ENCODE measurements at regions not wholly inside any gene's neighbourhood (a gene's known extent, or its start where the extent isn't known, plus 50 kb on each side); places are given as distances from the start of the nearest gene placed in this dataset.

DNA sequence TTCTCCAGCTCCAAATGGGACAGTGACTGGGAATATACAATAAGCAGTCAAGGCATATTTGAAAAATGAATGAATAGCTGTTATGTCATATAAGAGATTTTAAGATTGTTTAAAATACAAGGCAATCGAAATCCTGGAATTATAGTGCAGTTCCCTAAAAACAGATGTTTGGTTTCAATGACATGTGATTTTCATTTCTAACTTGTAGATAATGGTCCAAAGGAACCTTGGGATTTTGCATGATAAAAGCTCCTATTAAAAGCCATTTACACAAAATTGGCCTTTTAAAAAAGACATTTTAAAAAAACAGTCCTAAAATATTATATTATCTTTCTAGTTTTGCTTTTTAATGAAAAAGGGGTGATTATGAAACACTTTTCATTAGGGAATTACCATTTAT lies 905.1 kb downstream of the GALC start:
- DNase-seq (ENCODE audit: low spot score in 2 of 2), result no peak
- intact Hi-C loops (cut with DNase I; ENCODE audit: low total_unique reads), result no loop called here
- no peak overlapping the region for H3K4me3 ChIP-seq (ENCODE audit: low read depth, poor library complexity, severe bottlenecking)
- TF ChIP-seq POLR2A (IDR thresholded peaks at IDR 0.05), result no peak
- TF ChIP-seq CTCF (IDR thresholded peaks at IDR 0.05), result no peak
- WGBS, 2 donors, result 38 to 41% methylated on average over 1 of the region's 1 CpG

DNA sequence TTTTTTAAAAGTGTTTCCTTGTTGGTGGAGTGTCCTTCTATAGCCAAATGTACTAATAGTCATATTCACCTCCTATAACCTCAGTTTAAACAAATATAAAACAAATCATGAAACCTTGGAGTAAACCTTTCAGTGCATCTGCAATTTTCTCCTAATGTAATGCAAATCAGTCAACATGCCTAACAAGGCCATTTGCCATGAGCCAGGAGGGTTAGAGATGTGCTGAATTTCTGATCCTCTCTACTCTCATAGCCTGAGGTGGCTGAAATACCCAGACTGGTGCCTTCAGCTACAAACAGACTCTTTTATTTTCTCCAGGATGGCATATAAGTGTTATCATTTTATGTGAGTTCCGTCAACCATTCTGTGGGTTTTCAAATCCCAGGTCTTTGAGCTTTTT lies 908.1 kb downstream of the GALC start:
- whole genome bisulfite sequencing, 2 donors, result 88 to 89% methylated on average over 1 of the region's 1 CpG
- no peak for TF ChIP-seq POLR2A (IDR thresholded peaks at IDR 0.05)
- TF ChIP-seq CTCF (IDR thresholded peaks at IDR 0.05), result no peak
- intact Hi-C loops (cut with DNase I; ENCODE audit: low total_unique reads), result no loop called here
- DNase-seq (ENCODE audit: low spot score in 2 of 2), result no peak
- no peak overlapping the region for H3K4me3 ChIP-seq (ENCODE audit: low read depth, poor library complexity, severe bottlenecking)

GRCh38 chr14:87082917-87083316 lies 910.1 kb downstream of the GALC start:
- no peak overlapping the region for H3K4me3 ChIP-seq (ENCODE audit: low read depth, poor library complexity, severe bottlenecking)
- no peak for TF ChIP-seq POLR2A (IDR thresholded peaks at IDR 0.05)
- intact Hi-C loops (cut with DNase I; ENCODE audit: low total_unique reads), result no loop called here
- no peak for DNase-seq (ENCODE audit: low spot score in 2 of 2)

DNA sequence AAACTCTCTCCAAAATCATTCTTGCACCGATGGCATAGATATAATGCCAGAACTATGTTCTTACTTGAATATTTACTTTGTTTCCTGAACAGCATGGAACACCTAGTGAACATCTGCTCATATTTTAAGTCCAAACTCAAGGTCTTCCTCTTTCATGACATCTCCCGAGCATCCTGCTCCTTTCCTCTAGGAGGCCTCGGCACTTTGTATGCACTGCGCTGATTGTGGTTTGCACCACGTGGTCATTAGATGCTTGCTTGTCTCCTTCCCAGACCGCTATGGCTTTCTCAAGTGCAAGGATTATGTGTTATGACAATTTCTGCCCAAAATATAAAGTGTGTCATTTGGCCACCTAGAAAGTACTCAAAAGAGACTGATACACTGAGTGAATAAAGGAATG lies 912.0 kb downstream of the GALC start:
- H3K4me3 ChIP-seq (ENCODE audit: low read depth, poor library complexity, severe bottlenecking), result no peak overlapping the region
- no peak for DNase-seq (ENCODE audit: low spot score in 2 of 2)
- TF ChIP-seq POLR2A (IDR thresholded peaks at IDR 0.05), result no peak
- no peak for TF ChIP-seq CTCF (IDR thresholded peaks at IDR 0.05)
- intact Hi-C loops (cut with DNase I; ENCODE audit: low total_unique reads), result no loop called here
- 82 to 85% methylated on average over 6 of the region's 6 CpGs for WGBS, 2 donors

DNA sequence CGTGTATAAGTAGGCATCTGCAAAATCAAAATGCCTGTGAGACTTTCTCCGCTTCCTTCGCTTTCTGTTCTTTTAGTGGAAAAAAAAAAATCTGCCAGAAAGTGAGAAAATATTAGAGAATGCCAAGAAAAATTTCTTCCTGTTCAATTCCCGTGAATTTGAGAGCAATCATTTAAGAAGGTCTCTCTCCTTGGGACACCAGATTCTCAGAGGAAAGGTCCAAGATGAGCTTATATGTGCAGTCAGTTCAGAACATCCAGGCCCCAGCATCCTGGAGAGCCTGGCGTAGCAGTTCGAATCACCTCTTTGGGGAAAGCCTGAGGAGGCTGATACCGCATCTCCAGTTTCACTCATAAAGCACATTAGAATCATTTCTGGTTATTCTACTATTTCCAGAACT lies 912.8 kb downstream of the GALC start:
- intact Hi-C loops (cut with DNase I; ENCODE audit: low total_unique reads), result no loop called here
- no peak overlapping the region for H3K4me3 ChIP-seq (ENCODE audit: low read depth, poor library complexity, severe bottlenecking)
- TF ChIP-seq POLR2A (IDR thresholded peaks at IDR 0.05) (no peak), CTCF (IDR thresholded peaks at IDR 0.05) (no peak)
- no peak for DNase-seq (ENCODE audit: low spot score in 2 of 2)
- 75 to 91% methylated on average over 7 of the region's 7 CpGs for WGBS, 2 donors

DNA sequence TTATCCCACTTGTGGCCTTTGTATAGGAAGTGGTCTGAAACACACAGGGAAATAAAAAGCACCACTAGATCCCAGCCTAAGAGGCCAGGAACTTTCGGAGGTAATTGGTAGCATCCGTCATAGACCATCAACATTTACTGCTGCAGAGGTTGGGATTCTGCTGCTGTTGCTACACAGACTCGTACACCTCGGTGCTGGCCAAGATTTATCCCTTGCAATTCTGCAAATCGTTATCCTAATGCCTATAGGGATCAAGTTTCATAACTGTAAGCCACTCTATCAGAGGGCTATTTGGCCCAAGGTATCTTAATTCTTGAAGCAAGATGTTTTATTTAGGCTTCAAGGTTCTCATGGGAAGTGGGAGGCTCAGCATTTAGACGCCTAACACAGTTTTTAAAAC lies 913.6 kb downstream of the GALC start:
- intact Hi-C loops (cut with DNase I; ENCODE audit: low total_unique reads), result no loop called here
- no peak overlapping the region for H3K4me3 ChIP-seq (ENCODE audit: low read depth, poor library complexity, severe bottlenecking)
- TF ChIP-seq POLR2A (IDR thresholded peaks at IDR 0.05), result no peak
- TF ChIP-seq CTCF (IDR thresholded peaks at IDR 0.05), result no peak
- WGBS, 2 donors, result 67 to 72% methylated on average over 6 of the region's 6 CpGs
- DNase-seq (ENCODE audit: low spot score in 2 of 2), result no peak
